ENCODE measurements at regions not wholly inside any gene's neighbourhood (a gene's known extent, or its start where the extent isn't known, plus 50 kb on each side); places are given as distances from the start of the nearest gene placed in this dataset.

DNA sequence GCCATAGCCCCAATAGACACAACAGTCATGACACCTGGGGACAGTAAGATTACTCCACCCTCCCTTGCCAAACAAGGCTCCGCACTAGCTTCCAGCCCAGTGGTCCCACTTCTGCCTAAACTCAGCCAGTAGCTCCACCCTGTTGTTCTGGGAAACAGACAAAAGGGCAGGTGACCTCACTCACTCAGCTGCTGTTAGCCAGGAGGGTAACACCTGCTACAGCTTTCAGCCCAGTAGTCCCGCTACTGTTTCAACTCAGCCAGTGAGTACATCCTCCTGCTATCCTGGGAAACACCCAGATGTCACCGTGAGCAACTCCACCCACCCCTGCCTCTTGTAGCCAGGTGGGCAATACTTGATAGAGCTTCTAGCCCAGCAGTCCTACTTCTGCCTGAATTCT is 162.7 kb upstream of the CPXCR1 start:
- Histone ChIP-seq H3K4me1 (ENCODE audit: control insufficient read depth in 4 of 4, insufficient read depth in 4 of 4, low read length in 3 of 4) (peaks cover 0 to 4% (median 0%) of the 10 kb centered on the region in 4 donors), H3K27me3 (ENCODE audit: control insufficient read depth in 4 of 4, insufficient read depth in 4 of 4, low read length in 3 of 4) (no peaks in the 10 kb centered on the region), H3K9me3 (ENCODE audit: control insufficient read depth in 4 of 4, low read length in 3 of 4) (peaks cover 0 to 7% (median 0%) of the 10 kb centered on the region in 4 donors), H3K4me3 (ENCODE audit: low read depth in 1 of 3, low read length in 3 of 3) (no peak overlapping the region), H3K36me3 (ENCODE audit: control insufficient read depth in 4 of 4, insufficient read depth in 3 of 4, low read depth in 1 of 4, low read length in 3 of 4) (no peaks in the 10 kb centered on the region), H3K27ac (ENCODE audit: low read depth in 1 of 2, low read length in 2 of 2) (no peak overlapping the region), H3K9ac (ENCODE audit: low read depth in 1 of 2, low read length in 2 of 2) (no peak overlapping the region)
- DNase-seq (ENCODE audit: low spot score) = no peak
- 87% methylated on average over 3 of the region's 3 CpGs for WGBS
- TF ChIP-seq YY1 (IDR thresholded peaks at IDR 0.05) (no peak), RXRA (IDR thresholded peaks at IDR 0.05) (no peak), JUND (IDR thresholded peaks at IDR 0.05) (no peak), ZBTB33 (IDR thresholded peaks at IDR 0.05) (no peak), TAF1 (conservative IDR thresholded peaks at IDR 0.05) (no peak), HNF4A (conservative IDR thresholded peaks at IDR 0.05) (no peak), MAX (IDR thresholded peaks at IDR 0.05) (no peak), SP1 (IDR thresholded peaks at IDR 0.05) (no peak), HNF4G (IDR thresholded peaks at IDR 0.05) (no peak), FOXA2 (IDR thresholded peaks at IDR 0.05) (no peak), GABPA (IDR thresholded peaks at IDR 0.05 in 1 of 2, conservative IDR thresholded peaks at IDR 0.05 in 1 of 2) (no peak), NR2F2 (IDR thresholded peaks at IDR 0.05) (no peak), FOXA1 (IDR thresholded peaks at IDR 0.05) (no peak), EGR1 (IDR thresholded peaks at IDR 0.05; ENCODE audit: low read depth in 2 of 2) (no peak), RAD21 (IDR thresholded peaks at IDR 0.05) (no peak)
- TF ChIP-seq, protein P1, sequence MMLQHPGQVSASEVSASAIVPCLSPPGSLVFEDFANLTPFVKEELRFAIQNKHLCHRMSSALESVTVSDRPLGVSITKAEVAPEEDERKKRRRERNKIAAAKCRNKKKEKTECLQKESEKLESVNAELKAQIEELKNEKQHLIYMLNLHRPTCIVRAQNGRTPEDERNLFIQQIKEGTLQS (IDR thresholded peaks at IDR 0.05) = no peak
- TF ChIP-seq, protein P2, sequence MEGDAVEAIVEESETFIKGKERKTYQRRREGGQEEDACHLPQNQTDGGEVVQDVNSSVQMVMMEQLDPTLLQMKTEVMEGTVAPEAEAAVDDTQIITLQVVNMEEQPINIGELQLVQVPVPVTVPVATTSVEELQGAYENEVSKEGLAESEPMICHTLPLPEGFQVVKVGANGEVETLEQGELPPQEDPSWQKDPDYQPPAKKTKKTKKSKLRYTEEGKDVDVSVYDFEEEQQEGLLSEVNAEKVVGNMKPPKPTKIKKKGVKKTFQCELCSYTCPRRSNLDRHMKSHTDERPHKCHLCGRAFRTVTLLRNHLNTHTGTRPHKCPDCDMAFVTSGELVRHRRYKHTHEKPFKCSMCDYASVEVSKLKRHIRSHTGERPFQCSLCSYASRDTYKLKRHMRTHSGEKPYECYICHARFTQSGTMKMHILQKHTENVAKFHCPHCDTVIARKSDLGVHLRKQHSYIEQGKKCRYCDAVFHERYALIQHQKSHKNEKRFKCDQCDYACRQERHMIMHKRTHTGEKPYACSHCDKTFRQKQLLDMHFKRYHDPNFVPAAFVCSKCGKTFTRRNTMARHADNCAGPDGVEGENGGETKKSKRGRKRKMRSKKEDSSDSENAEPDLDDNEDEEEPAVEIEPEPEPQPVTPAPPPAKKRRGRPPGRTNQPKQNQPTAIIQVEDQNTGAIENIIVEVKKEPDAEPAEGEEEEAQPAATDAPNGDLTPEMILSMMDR (IDR thresholded peaks at IDR 0.05; ENCODE audit: low read depth, low read length, missing input control) = no peak
- TF ChIP-seq, protein P3, sequence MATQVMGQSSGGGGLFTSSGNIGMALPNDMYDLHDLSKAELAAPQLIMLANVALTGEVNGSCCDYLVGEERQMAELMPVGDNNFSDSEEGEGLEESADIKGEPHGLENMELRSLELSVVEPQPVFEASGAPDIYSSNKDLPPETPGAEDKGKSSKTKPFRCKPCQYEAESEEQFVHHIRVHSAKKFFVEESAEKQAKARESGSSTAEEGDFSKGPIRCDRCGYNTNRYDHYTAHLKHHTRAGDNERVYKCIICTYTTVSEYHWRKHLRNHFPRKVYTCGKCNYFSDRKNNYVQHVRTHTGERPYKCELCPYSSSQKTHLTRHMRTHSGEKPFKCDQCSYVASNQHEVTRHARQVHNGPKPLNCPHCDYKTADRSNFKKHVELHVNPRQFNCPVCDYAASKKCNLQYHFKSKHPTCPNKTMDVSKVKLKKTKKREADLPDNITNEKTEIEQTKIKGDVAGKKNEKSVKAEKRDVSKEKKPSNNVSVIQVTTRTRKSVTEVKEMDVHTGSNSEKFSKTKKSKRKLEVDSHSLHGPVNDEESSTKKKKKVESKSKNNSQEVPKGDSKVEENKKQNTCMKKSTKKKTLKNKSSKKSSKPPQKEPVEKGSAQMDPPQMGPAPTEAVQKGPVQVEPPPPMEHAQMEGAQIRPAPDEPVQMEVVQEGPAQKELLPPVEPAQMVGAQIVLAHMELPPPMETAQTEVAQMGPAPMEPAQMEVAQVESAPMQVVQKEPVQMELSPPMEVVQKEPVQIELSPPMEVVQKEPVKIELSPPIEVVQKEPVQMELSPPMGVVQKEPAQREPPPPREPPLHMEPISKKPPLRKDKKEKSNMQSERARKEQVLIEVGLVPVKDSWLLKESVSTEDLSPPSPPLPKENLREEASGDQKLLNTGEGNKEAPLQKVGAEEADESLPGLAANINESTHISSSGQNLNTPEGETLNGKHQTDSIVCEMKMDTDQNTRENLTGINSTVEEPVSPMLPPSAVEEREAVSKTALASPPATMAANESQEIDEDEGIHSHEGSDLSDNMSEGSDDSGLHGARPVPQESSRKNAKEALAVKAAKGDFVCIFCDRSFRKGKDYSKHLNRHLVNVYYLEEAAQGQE (IDR thresholded peaks at IDR 0.05) = no peak

Data from liver (tissue), 8 donors.